SU-DHL-6 (cell line): ENCODE measurements at regions not wholly inside any gene's neighbourhood (a gene's known extent, or its start where the extent isn't known, plus 50 kb on each side); places are given as distances from the start of the nearest gene placed in this dataset.

Experiments
- CTCF ChIP-seq: fragments of 200-600 bp; sonication (generic); IDR thresholded peaks from one replicate; pipeline ENCODE4 v1.5.1; 2017; ENCODE audit warnings: antibody characterized with exemption, mild to moderate bottlenecking, low read length, moderate library complexity; ENCODE audit not compliant: insufficient read depth, poor library complexity, severe bottlenecking
- EZH2phosphoT487 ChIP-seq: fragments of 200-600 bp; sonication (generic), shearing (Covaris generic); conservative IDR thresholded peaks from 2 replicates; pipeline ENCODE4 v1.6.1; 2018; ENCODE audit warnings: mild to moderate bottlenecking, antibody characterized with exemption, low read length, moderate library complexity, mixed read lengths

GRCh38 chr3:25009665-25010064 lies 418.4 kb upstream of the RARB start:
- TF ChIP-seq CTCF (no peak), EZH2phosphoT487 (no peak)
